Thyroid gland (tissue), 4 donors: ENCODE measurements at regions not wholly inside any gene's neighbourhood (a gene's known extent, or its start where the extent isn't known, plus 50 kb on each side); places are given as distances from the start of the nearest gene placed in this dataset.

Source experiments
- CTCF ChIP-seq, 6 experiments: fragments of 200-600 bp in 3 of 6; fragments of 450-650 bp in 3 of 6; sonication (generic) in 3 of 6; IDR thresholded peaks; one replicate each; pipeline ENCODE4 v1.5.1; 2016 to 2019; ENCODE audit warnings: antibody characterized with exemption in 6 of 6, mild to moderate bottlenecking in 2 of 6, inconsistent platforms in 1 of 6, moderate library complexity in 1 of 6
- POLR2A ChIP-seq, 2 donors: fragments of 450-650 bp; IDR thresholded peaks; one replicate each; pipeline ENCODE4 v1.6.1; 2017; ENCODE audit warnings: antibody characterized with exemption in 2 of 2, mild to moderate bottlenecking in 2 of 2, moderate library complexity in 1 of 2

GRCh38 chr21:20343186-20343585 is 655.0 kb upstream of the NCAM2 start:
- TF ChIP-seq CTCF (IDR thresholded peaks at IDR 0.05) (no peak), POLR2A (IDR thresholded peaks at IDR 0.05) (no peak)
